T-helper 9 cell (primary cell): ENCODE measurements at regions not wholly inside any gene's neighbourhood (a gene's known extent, or its start where the extent isn't known, plus 50 kb on each side); places are given as distances from the start of the nearest gene placed in this dataset.
"Not testable (repeated sequence)": the region's sequence is repeated elsewhere in the genome, so short reads cannot be mapped to it uniquely, and the experiment has no call there.

Experiments used
- DNase-seq: peaks from one replicate; pipeline ENCODE4 v3.0.0-alpha.2; 2020

DNA sequence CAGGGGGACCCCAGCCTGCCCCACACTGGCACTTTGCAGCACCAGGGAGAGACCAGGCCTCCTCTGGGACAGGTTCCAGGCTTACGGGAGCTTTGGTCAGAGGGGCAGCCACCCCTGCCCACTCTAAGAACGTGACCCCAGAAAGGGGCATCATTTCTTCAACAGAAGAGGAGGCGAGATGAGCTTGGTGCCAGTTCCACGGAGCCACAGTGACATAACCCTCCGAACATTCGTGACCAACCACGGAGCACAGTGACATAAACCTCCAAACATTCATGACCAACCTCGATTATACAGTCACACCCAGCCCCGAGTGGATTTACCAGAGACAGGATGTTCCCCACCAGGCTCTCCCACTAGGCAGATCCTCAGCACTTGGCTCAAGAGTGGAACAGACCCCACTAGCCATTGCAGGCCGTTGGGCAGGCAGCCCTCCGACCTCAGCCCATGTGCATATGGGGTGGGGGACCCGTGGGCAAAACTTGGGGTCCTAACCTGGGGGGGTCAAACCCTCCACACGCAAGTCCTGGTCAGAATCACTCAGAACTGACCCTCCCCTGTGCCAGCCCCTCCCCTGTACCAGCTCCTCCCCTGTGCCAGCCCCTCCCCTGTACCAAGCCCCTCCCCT is 112.9 kb downstream of the METRNL start:
- DNase-seq, result no peak

DNA sequence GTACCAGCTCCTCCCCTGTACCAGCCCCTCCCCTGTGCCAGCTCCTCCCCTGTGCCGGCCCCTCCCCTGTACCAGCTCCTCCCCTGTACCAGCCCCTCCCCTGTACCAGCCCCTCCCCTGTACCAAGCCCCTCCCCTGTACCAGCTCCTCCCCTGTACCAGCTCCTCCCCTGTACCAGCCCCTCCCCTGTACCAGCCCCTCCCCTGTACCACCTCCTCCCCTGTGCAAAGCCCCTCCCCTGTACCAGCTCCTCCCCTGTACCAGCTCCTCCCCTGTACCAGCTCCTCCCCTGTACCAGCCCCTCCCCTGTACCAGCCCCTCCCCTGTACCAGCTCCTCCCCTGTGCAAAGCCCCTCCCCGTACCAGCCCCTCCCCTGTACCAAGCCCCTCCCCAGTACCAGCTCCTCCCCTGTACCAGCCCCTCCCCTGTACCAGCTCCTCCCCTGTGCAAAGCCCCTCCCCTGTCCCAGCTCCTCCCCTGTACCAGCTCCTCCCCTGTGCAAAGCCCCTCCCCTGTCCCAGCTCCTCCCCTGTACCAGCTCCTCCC is 113.5 kb downstream of the METRNL start:
- DNase-seq, result not testable (repeated sequence)

DNA sequence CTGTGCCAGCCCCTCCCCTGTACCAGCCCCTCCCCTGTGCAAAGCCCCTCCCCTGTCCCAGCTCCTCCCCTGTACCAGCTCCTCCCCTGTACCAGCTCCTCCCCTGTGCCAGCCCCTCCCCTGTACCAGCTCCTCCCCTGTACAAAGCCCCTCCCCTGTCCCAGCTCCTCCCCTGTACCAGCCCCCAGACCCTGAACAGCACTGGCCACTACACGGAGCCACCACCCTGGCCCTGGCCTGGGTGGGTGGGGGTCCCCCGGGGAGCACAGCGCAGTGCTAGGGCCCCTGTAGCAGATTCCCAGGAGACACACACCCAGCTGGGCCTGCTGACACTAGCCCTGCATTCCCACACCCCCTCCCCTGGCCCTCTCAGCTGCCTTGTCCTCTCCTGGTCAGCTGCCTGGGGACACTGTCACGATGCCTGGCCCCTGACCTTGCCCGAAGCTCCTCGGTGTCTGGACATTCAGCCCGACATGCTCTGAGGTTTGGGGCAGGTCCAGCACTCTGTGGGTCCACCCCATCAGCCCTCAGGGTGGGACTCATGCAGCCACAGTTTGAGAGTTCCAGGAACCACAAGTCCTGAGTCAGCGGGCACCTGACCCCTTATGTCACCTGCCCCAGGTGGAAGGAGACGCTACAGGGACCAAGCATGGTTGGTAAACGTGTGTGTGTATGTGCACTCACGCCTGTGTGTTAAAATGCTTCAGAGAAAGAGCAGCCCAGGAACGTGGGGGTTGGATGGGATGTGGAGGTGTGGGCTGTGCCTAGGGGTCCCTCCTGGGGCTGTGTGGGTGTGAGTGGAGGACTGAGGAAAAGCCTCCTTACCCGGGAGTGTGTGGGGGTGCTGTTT is 114.2 kb downstream of the METRNL start:
- DNase-seq, result no peak

DNA sequence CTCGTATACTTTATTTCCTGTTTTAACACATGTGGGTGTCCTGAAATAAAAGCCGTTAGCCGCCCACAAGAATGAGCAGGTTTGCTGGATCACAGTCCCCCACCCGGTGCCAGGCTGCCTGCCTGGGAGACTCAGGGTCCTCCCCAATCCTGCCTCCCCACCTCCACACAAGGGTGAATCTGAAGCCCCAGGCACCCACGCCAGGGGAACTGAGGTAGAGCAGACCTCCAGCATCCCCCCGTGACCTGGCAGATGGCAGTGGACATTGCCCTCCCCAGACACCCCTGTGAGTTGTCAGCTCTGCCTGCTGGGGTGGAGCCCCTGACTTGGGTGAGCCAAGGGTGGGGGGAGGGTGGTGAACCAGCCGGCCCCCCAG is 114.8 kb downstream of the METRNL start:
- DNase-seq, result no peak

DNA sequence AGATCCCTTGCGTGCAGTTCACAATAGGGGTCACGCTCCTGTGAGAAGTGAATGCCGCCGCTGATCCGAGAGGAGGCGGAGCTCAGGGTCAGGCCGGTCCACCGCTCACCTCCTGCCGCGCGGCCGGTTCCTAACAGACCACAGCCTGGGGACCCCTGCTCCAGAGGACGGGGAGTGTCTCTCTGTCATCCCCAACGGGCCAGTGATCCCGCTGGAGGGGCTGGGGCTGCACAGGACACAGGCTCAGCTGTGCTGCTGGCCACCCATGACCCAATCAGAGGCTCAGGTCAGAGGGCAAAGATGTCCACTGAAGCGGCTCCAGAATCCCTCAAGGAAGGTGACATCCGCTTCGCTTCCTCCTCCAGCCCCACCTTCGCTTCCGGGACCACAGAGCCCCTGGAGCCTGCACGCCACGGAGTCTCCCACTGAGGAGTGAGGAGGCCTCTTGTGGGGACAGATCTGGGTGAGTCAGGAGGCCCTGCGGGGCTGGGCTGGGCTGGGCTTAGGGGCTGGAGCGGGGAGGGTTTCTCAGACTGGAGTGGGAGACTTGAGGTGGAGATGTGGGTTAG is 115.4 kb downstream of the METRNL start:
- no peak for DNase-seq

DNA sequence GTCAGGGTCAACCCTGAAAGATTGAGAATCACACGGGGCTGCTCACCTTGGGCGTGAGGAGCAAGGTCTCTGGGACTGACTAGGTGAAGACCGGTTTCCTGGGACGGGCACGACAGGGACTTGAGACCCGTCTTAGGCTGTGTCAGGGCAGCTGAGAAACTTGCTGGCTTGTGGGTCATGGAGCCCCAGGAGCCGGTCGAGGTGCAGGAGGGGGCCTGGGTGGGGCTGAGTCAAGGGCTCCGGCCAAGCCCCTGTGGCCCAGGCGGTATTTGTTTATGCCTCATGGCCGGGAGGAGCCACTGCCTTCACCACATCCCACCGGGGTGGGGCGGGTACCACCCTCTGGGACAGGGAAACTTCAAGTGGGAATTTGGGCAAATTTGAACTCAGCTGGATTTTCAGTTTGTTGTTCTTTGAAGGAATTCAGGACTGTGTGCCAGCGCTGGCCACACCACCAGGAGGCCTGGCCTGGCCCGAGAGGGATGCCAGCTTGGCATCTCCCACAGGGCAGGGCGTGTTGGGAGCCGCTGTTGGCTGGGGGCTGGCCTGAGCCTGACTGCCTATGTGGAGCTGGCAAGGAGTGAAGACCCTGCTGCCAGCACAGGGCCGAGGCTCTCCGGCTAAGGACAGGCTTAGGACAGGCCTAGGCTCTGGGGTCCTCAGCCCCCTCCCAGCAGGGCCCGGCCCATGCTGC is 116.1 kb downstream of the METRNL start:
- no peak for DNase-seq

DNA sequence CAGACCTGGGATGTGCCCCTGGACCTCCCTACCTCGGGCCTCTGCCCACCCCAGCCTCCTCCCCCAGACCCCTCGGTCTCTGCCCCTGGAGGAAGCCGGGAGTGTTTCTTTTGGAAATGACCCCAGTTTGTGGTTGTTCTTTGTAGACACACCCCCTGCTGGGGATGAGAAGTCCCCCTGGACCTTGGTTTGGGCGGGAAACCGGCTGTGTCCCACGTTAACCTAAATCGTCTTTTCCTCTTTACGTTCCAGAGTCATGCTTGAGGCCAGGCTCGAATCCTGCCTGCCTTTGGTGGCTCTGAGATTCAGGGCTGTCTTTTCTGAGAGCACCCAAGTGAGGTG is 116.6 kb downstream of the METRNL start:
- DNase-seq, result no peak

DNA sequence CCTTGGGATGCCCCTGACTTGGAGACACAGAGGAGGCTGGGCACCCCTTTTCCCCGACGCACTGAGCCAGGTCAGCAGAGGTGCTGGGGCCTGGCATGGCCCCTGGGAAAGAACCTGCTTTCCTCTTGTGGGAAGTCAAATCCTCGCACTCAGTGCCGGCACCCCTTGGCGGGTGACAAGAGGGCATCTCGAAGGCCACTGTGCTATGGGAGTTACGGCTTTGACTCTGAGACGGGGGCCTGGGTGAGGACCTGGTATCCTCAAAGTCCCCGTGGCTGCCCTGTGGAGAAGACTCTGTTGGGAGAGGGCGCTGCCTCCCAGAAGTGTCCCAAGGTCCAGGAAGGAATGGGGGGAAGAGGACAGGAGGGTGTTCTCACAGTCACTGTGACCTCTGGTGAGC is 117.0 kb downstream of the METRNL start:
- no peak for DNase-seq

DNA sequence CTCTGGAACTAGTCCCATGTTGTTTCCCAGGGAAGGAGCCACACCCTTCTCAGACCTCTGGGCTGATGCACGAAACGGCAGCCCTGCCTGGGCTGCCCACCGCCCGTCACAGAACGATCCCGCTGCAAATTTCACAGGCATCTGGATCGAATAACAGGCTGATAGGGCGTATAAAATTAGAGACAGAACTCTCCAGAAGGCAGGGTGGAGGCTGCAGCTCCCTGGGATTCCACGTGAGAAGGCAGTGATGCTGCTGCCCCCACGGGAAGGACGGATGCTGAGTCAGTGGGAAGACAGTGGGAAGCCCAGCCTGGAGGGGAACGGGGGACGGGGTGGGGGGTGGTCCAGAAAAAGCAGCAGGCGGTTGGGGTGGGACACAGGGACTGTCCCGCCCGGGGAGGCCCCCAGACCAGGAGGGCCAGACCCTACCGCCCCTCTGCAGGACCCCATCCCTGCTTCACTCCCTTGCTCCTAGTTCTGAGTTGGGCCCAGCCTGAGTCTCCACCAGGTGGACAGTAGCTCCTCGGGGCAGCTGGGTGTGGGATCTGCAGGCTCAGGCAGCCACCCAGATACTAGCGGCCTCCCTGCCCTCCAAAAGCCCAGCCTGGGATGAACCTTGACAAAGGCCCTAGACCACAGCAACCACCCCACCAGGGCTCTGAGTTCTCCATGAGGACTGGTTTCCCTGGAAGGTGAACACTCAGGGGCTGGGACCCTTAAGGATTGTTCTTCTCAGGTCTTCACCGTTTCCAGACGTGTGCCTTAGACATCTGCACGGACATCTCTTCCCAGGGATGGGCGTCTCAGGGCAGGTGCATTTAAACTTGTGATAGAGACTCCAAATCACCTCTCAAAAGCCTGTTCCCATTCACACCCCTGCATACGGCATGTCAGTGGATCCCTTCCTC is 117.8 kb downstream of the METRNL start:
- no peak for DNase-seq

DNA sequence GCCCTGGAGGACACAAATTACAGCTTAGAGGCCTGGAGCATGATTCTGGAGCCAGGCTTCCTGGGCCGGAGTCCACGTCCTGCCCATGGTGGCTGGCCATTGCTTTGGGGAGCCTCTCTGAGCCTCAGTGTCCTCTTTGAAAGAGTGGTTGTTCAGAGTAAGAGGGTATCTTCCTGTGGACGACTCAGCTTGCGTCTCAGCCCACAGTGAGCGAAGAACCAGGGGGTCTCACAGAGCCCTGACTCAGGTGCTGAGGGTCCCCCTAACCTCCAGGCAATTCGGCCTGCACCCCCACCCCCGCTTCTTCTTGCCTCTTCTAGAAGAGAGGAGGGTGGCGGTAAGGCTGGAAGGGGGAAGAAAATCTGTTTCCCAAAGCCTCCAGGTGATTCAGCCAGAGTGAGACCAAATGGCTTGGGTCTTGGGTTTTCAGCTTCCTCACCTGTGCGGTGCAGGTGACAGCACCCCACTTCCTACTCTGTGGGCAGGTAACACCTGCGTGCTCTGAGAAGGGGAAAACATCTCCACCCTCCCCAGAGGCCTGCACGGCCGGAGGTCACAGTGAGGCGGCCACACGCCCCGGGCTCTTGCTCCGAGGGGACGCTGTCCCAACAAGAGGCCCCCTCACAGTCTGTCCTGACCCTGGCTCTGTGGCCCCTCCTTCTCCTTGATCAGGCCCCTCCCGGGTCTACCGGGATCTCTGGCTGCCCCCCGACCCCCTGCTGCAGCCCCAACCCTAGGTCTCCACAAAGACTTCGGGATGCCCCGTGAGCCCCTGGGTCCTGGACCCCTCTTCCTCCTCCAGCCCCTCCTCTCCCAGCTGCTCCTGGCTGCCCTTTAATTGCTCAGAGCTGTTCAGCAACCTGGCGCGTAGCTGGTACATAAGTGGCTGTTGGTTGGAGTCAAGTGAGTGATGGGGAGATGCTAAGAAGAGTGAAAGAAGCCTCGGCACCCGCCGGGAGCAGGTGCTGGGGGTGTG is 119.2 kb downstream of the METRNL start:
- DNase-seq, result no peak

DNA sequence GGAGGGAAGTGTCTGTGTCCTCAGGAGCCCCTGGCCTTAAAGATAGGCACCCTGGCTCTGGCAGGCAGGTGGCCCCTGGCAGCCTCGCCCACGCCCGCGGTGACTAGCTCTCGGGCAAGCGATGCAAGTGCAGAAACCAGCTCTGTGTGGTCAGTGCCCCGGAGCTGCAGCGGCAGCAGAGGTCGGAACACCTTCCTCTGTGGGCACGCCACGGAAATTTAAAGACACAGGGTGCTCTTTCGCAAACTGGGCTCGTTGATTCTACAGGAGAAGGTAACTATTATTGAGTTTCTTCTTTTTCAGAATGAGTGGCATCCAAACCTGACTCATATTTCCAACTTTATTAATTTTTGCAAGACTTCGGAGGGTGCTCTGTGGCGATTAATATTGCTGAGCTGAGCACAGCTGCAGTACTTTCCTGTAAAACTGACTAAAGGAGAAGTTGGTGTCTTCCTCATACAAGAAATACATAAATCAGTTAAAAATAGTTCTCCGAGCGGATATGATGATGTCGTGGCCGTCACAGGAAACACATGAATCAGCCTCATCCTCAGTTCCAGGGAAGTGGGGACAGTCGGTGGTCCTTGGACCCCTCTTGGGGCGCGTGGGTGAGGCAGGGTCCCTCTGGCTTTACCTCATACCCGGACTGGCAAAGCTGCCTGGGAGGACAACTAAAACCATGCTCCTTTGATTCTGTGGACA is 120.2 kb downstream of the METRNL start:
- no peak for DNase-seq

DNA sequence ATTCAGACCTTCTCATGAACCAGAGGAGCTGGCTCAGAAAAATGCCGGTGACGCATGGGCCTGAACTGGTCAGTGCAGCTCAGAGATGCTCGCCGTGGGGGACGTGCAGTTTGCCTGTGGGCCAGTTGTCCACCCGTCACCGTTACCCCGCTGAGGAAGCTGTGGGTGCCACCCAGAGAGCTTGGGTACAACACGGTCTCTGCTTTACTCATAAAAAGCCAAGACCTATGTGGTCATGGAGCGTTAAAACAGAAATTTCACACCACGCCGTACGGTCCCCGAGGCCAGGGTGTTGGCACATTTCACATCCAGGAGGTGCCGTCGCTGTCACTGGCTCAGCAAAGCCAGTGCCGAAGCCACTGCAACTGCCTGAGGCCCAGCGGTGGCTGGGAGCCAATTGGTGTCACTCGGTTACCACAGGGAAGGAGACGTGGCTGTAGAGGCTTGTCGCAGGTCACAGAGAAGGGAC is 120.9 kb downstream of the METRNL start:
- DNase-seq, result peak; percentile 36

DNA sequence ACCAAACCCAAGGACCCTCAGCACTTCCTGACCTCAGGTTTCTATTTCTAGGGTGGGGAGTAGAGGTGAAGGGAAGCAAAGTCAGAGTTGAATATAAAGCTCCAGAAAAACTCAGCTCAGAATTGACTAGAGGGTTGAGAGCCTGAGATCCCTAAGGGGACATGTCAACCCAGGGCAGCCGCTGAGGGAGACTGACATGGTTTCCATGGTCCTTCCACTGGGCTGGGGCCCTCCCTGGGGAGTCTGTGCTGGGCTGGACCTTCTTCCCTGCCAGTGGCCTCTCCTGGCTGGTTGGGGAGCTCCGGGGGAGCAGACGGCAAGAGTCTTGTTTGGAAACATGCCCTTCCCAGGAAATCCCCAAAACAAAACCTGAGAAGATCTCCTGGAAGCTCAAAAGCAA is 121.3 kb downstream of the METRNL start:
- DNase-seq, result no peak

DNA sequence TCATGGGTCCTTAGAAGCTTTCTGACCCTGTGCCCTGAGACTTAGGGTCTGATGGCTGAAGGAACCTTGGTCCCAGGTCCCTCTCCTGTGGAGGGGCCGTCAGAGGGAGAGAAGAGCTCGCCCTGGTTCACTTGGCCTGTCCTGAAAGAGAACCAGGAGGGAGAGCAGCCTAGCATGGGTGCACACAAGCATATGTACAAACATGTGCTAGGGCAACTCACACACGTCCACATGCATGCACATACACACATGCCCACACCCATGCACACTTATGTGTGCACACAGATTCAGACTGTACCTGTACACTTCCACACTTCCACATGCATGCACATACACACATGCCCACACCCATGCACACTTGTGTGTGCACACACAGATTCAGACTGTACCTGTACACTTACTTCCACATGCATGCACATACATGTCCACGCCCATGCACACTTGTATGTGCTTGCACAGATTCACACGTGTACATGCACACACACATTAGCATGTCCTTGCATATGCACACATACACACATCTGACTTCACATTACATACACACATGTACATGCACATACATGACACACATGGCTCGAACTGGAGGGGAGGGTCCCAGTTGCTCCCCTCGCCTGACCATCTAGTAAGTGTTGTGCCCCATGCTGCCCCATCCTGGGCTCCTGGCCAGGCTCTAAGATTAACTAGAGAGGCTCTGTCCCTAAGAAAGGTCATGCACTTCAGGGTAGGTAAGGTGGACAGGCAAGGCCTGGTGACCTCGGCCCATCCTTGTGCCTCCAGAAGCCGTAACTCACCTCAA is 122.0 kb downstream of the METRNL start:
- no peak for DNase-seq

DNA sequence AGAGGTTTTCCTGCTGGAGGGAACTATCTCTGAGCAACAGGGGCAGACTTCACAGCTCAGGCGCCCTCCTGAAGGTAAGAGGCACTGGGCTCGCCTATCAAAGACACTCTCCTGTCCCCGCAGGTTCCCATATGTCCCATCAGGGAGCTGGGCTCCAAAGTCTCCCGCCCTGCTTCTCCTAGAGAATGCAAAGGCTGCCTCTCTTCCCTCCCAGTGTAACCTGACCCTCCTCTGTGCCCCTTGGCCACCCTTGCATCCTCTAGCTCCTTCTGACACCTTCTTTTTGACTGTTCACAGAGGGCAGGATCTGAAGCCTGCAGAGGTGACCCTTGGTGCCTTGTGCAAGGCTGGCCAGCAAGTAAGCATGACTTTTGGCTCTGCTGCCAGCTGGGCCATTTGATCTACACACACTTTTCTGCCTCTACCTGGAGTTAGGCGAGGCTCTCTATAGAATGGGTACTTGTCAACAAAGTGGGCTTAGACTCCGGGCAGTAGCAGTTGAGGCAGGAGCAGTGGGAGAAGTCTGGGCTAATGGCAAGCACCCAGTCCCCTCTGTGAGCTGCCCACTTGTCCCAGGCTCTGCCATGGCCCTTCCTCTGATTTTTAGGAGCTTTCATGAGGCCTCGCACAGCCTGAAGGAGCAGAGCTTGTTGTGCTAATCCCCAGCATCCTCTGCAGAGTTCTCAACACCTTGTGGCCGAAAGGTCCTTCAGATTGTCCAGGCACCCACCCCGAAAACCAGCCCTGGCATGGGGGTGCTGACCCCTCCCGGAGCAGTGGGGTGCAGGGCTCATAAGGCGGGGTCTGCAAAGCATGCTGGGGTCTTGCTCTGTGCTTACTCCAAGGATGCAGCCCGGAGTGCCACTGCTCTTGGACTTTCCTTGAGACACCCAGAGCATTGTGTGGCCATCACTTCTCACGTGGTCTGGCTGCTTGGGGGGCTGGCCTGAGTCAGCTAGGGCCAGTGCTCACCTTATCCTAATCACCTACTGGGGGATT is 122.9 kb downstream of the METRNL start:
- DNase-seq, result no peak

DNA sequence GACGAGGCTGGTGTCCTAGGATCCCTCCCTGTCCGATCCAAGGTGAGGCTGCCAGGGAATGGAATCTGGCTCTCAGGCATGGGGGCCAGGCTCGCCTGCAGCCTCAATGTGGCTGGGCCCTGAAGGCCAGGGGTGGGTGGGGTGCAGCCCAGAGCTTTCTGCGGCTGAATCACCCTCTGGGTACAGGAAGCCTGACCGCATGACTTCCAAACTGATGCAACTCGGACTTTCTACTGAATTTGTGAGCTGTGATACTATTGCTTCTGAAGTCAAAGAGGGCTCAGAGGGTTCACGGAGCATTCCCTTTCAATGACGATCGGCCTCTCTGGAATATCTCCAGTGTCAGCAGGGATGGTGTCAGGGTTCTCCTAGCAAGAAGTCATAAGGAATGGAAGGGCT is 123.7 kb downstream of the METRNL start:
- DNase-seq, result no peak

DNA sequence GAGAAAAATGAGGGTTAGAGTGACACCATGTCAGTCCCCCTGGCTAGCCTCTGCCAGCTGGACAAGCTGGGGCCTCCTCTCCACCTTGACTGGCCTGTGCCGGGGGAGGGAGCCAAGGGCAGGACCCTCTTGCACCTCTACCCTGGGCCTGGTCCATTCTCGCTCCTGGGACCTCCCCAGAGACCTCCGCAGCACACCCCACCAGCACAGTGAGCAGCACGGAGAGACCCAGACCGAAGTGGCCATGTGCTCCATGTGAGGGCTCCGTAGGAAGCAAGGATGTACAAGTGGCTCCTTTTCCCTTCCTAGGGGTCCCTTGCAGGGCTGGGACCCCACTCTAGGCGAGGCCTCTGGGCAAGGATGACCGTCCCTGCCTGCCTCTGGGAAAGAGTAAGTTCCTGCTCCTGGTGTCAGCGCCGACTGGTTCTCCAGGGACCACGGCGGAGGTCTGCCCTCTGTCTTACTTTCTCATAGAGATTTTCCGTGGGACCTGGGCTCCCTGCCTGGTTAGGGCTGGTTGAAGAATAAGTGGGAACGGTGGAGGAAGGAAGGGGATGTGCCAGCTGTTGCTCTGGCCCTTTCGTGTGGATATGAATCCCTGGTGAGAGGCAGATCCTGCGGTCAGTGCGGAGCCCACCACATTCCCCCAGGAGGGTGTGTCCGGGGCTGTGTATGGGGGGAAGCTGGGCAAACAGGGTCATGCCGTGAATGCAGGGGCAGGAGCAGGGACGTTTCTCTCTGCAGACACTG is 124.2 kb downstream of the METRNL start:
- no peak for DNase-seq
